Mesenchymal stem cell (in vitro differentiated cells and primary cell): ENCODE measurements at regions not wholly inside any gene's neighbourhood (a gene's known extent, or its start where the extent isn't known, plus 50 kb on each side); places are given as distances from the start of the nearest gene placed in this dataset.

Experiments
- DNase-seq: peaks from one replicate; pipeline ENCODE4 v3.0.0-alpha.2; 2013
- H2AFZ ChIP-seq: one replicate; pipeline ENCODE4 v1.6.1; 2013; ENCODE audit warnings: low read depth, mild to moderate bottlenecking, control low read depth, inconsistent platforms, low read length, moderate library complexity
- H2AK5ac ChIP-seq: 2 replicates; pipeline ENCODE4 v1.6.1; 2013; ENCODE audit warnings: low read length, moderate library complexity, mild to moderate bottlenecking, inconsistent platforms; ENCODE audit not compliant: severe bottlenecking
- H2BK120ac ChIP-seq: one replicate; pipeline ENCODE4 v1.6.1; 2013; ENCODE audit warnings: low read depth, mild to moderate bottlenecking, inconsistent platforms, low read length, moderate library complexity
- H2BK12ac ChIP-seq, 2 experiments: one replicate each; pipeline ENCODE4 v1.6.1; 2013; ENCODE audit warnings: inconsistent platforms in 2 of 2, low read length in 2 of 2, mild to moderate bottlenecking in 2 of 2, moderate library complexity in 2 of 2, control low read depth in 1 of 2
- H2BK15ac ChIP-seq: one replicate; pipeline ENCODE4 v1.6.1; 2013; ENCODE audit warnings: mild to moderate bottlenecking, low read depth, inconsistent platforms; ENCODE audit not compliant: poor library complexity, severe bottlenecking
- H2BK5ac ChIP-seq: 2 replicates; pipeline ENCODE4 v1.6.1; 2013; ENCODE audit warnings: low read depth, mild to moderate bottlenecking, low read length, control low read depth, inconsistent platforms; ENCODE audit not compliant: poor library complexity, severe bottlenecking
- H3K14ac ChIP-seq, 2 experiments: one replicate each; pipeline ENCODE4 v1.6.1; 2013; ENCODE audit warnings: inconsistent platforms in 2 of 2, low read length in 2 of 2, control low read depth in 1 of 2, mild to moderate bottlenecking in 1 of 2, moderate library complexity in 1 of 2
- H3K18ac ChIP-seq, 2 experiments: one replicate each; pipeline ENCODE4 v1.6.1; 2013; ENCODE audit warnings: inconsistent platforms in 2 of 2, low read length in 2 of 2, control low read depth in 1 of 2, low read depth in 1 of 2, mild to moderate bottlenecking in 1 of 2
- H3K23ac ChIP-seq, 2 experiments: one replicate each; pipeline ENCODE4 v1.6.1; 2013; ENCODE audit warnings: inconsistent platforms in 2 of 2, low read length in 2 of 2, mild to moderate bottlenecking in 2 of 2, moderate library complexity in 2 of 2, control low read depth in 1 of 2
- H3K27ac ChIP-seq: 2 replicates; pipeline ENCODE4 v1.5.1; 2013; ENCODE audit warnings: mild to moderate bottlenecking, moderate library complexity, low read length, control low read depth, inconsistent platforms; ENCODE audit not compliant: poor library complexity, severe bottlenecking
- H3K27me3 ChIP-seq, 2 experiments: 2 replicates each; pipeline versions ENCODE4 v1.6.1 to v1.7.0; 2013; ENCODE audit warnings: low read length in 2 of 2, mild to moderate bottlenecking in 2 of 2, moderate library complexity in 2 of 2, control low read depth in 1 of 2, inconsistent platforms in 1 of 2; ENCODE audit not compliant: control insufficient read depth in 1 of 2, insufficient read depth in 1 of 2
- H3K36me3 ChIP-seq, 2 experiments: 2 replicates each; pipeline versions ENCODE4 v1.6.1 to v1.7.0; 2013; ENCODE audit warnings: low read length in 2 of 2, control low read depth in 1 of 2, inconsistent platforms in 1 of 2, low read depth in 1 of 2, mild to moderate bottlenecking in 1 of 2; ENCODE audit not compliant: insufficient read depth in 2 of 2, control insufficient read depth in 1 of 2
- H3K4ac ChIP-seq, 2 experiments: one replicate each; pipeline ENCODE4 v1.6.1; 2013; ENCODE audit warnings: inconsistent platforms in 2 of 2, low read length in 2 of 2, mild to moderate bottlenecking in 2 of 2, moderate library complexity in 2 of 2, control low read depth in 1 of 2, low read depth in 1 of 2
- H3K4me1 ChIP-seq: 2 replicates; pipeline ENCODE4 v1.6.1; 2013; ENCODE audit warnings: low read depth, low read length, control low read depth; ENCODE audit not compliant: control insufficient read depth, insufficient read depth
- H3K4me2 ChIP-seq: 2 replicates; pipeline ENCODE4 v1.6.1; 2013; ENCODE audit warnings: low read length, mild to moderate bottlenecking, inconsistent platforms; ENCODE audit not compliant: poor library complexity, severe bottlenecking
- H3K4me3 ChIP-seq, 2 experiments: 2 replicates each; pipeline versions ENCODE4 v1.5.1 to v1.7.0; 2013; ENCODE audit warnings: low read length in 2 of 2, mild to moderate bottlenecking in 2 of 2, control low read depth in 1 of 2, low read depth in 1 of 2; ENCODE audit not compliant: insufficient read depth in 1 of 2
- H3K79me1 ChIP-seq: replicated peaks from 2 replicates; pipeline ENCODE4 v1.6.1; 2013; ENCODE audit warnings: mild to moderate bottlenecking, control low read depth, low read length, inconsistent platforms; ENCODE audit not compliant: poor library complexity, severe bottlenecking
- H3K9ac ChIP-seq: 2 replicates; pipeline ENCODE4 v1.7.0; 2013; ENCODE audit warnings: mild to moderate bottlenecking, low read length, moderate library complexity
- H3K9me3 ChIP-seq: 2 replicates; pipeline ENCODE4 v1.7.0; 2013; ENCODE audit warnings: mild to moderate bottlenecking, low read length; ENCODE audit not compliant: control insufficient read depth
- H4K8ac ChIP-seq: one replicate; pipeline ENCODE4 v1.6.1; 2013; ENCODE audit warnings: inconsistent platforms, mild to moderate bottlenecking, low read length, moderate library complexity
- H4K91ac ChIP-seq: one replicate; pipeline ENCODE4 v1.6.1; 2013; ENCODE audit warnings: mild to moderate bottlenecking, low read length, inconsistent platforms
- WGBS: methylation state at CpG from one replicate; pipeline ENCODE4 v1.1.7; 2013; ENCODE audit warnings: mixed read lengths; 5-methylcytosine and 5-hydroxymethylcytosine counted together

DNA sequence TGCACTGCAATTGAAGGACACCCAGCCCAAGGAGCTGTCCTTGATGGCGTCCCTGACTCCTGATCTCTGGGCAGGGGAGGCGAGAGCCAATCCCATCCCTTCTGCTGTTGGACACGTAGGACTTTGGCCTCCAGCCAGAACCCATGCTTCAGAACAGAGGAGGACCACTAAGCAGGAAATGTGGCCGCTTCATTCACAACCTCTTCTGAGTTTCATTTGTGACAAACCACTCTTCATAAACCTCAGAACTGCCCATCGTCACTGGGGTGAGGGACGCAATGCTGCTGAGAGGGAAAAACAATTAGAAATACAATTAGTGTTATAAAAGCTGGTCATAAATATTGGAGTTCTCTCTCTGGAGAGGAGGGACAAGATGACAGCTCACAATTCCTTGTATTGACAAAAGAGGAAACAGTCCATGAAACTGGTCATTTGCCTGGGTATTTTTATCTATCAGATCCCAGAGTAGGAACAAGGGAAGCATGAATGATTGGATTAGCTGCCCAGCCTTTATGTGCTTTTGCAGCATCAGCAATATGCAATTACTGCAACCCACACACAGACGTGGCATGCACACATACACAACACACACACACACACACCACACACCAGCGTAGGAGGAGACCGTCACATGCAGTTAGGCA lies 216.5 kb upstream of the CADM1 start:
- no peak for DNase-seq
- Histone ChIP-seq H3K9ac (no peak overlapping the region), H3K27me3 (peaks cover 27 to 28% of the 10 kb centered on the region in 2 experiments), H3K9me3 (no peaks in the 10 kb centered on the region), H3K36me3 (no peaks in the 10 kb centered on the region), H2BK15ac (no peak overlapping the region), H4K91ac (no peak overlapping the region), H3K4me3 (no peak overlapping the region), H2AFZ (no peak overlapping the region), H3K4ac (no peak overlapping the region), H3K4me1 (peaks cover 3% of the 10 kb centered on the region), H2AK5ac (no peak overlapping the region), H4K8ac (no peak overlapping the region), H3K79me1 (no peaks in the 10 kb centered on the region), H2BK5ac (no peak overlapping the region), H3K18ac (no peak overlapping the region), H2BK12ac (no peak overlapping the region), H3K4me2 (no peak overlapping the region), H2BK120ac (no peak overlapping the region), H3K27ac (no peak overlapping the region), H3K14ac (no peak overlapping the region), H3K23ac (no peak overlapping the region)
- 79% methylated on average over 7 of the region's 9 CpGs for WGBS

DNA sequence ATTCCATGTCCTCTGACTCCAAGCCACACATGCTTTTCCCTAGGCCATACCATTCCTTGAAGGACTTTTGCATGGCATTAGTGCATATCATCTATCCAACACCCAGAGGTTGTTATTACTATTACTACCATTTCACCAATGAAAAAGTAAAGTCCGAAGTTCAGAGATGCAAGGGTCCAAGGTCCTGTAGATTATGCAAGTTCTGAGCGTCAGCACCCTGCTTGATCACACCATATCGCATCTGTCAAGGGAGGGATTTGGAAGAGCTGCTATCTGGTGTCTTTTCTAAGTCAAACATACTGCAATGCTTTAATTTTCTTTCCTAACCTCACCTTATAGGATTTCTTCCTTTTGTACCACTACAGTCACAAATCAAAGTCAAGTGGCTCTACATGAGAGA lies 214.7 kb upstream of the CADM1 start:
- H3K27me3 ChIP-seq = peaks cover 27 to 41% of the 10 kb centered on the region in 2 experiments
- H4K8ac ChIP-seq = no peak overlapping the region
- H3K79me1 ChIP-seq = no peaks in the 10 kb centered on the region
- H3K4me1 ChIP-seq = peaks cover 2% of the 10 kb centered on the region
- H3K9me3 ChIP-seq = no peaks in the 10 kb centered on the region
- WGBS = 77% methylated on average over 3 of the region's 3 CpGs
- H3K36me3 ChIP-seq = no peaks in the 10 kb centered on the region
- no peak overlapping the region for H2BK120ac ChIP-seq
- no peak overlapping the region for H3K23ac ChIP-seq
- H2AFZ ChIP-seq = no peak overlapping the region
- no peak overlapping the region for H3K4ac ChIP-seq
- H2BK12ac ChIP-seq = no peak overlapping the region
- no peak overlapping the region for H2BK15ac ChIP-seq
- no peak overlapping the region for H3K4me3 ChIP-seq
- H2AK5ac ChIP-seq = no peak overlapping the region
- H4K91ac ChIP-seq = no peak overlapping the region
- no peak overlapping the region for H3K18ac ChIP-seq
- no peak overlapping the region for H3K4me2 ChIP-seq
- H3K27ac ChIP-seq = no peak overlapping the region
- no peak for DNase-seq
- no peak overlapping the region for H3K14ac ChIP-seq
- H3K9ac ChIP-seq = no peak overlapping the region
- no peak overlapping the region for H2BK5ac ChIP-seq

DNA sequence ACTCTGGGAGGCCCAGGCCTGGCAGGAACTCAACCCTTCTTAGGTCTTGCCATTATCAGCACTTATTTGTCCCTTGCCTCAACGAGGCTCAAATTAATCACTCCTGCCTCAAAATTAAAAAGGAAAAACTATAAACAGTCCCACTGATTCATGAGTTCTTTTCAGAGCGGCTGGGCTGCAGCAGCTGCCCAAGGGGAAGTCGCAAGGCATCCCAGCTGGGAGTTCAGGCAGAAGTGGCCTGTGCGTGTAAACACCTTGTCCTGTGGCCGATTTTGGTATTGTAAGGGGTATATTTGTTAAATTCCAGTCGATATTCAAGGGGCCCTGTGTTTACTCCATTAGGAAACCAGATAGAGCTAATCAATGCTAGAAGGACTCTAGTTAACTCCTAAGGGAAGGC lies 213.9 kb upstream of the CADM1 start:
- H3K27me3 ChIP-seq = peaks cover 27 to 41% of the 10 kb centered on the region in 2 experiments
- DNase-seq = peak; percentile 13
- H2BK12ac ChIP-seq = no peak overlapping the region
- no peaks in the 10 kb centered on the region for H3K36me3 ChIP-seq
- H3K27ac ChIP-seq = no peak overlapping the region
- no peaks in the 10 kb centered on the region for H3K9me3 ChIP-seq
- no peak overlapping the region for H3K14ac ChIP-seq
- H3K23ac ChIP-seq = no peak overlapping the region
- peaks cover 2% of the 10 kb centered on the region for H3K4me1 ChIP-seq
- no peaks in the 10 kb centered on the region for H3K79me1 ChIP-seq
- no peak overlapping the region for H4K8ac ChIP-seq
- 78% methylated on average over 5 of the region's 6 CpGs for WGBS
- H2BK5ac ChIP-seq = no peak overlapping the region
- H4K91ac ChIP-seq = no peak overlapping the region
- H2AFZ ChIP-seq = no peak overlapping the region
- H3K4me2 ChIP-seq = no peak overlapping the region
- no peak overlapping the region for H3K4me3 ChIP-seq
- no peak overlapping the region for H2BK15ac ChIP-seq
- H3K9ac ChIP-seq = no peak overlapping the region
- H2BK120ac ChIP-seq = no peak overlapping the region
- H2AK5ac ChIP-seq = no peak overlapping the region
- H3K18ac ChIP-seq = no peak overlapping the region
- H3K4ac ChIP-seq = no peak overlapping the region

DNA sequence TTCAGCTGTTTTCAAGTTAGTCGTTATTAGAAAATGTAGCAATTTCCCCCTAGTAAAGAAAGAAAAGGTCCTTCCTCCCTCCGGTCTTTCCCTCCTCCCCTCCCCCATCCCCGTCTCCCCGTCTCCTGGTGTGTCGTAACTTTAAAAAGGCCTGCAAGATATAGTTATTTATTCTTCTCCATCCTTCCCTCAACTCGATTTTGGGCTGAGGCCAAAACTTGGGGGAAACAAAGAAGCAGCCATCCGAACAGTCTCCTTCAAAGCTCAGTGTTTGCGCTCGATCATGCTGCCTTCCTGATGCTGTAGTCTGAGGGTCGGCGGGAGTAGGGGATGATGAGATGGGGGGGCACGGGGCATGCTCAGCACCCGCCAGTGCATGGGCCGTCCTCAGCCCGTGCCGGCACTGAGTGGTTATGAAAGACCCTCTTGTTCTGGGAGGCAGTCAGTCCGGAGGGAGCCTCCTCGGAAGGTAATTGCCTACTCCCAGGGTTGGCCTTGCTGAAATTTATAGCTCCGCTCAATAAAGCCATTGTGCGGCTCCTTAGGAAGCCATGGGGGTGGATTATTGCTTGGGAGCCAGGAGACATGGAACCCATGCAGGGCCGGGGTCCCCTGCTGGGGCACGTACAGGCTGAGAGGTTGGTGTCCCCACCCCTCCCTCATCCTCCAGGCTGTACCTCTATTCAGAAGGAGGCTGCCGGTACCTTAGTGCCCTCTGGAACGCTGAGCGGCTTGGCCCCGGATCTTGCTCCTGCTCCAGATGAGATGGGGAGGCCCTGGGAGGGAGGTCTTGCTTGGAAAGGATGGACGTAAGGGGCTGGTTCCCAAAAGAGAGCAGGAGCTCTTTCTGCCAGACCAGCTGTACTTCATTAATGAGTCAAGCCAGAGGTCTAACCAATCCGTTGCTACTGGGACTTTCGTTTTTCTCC lies 212.7 kb upstream of the CADM1 start:
- peaks cover 2% of the 10 kb centered on the region for H3K4me1 ChIP-seq
- peaks cover 34 to 44% of the 10 kb centered on the region in 2 experiments for H3K27me3 ChIP-seq
- no peak overlapping the region for H3K23ac ChIP-seq
- no peak overlapping the region for H2AK5ac ChIP-seq
- H3K9ac ChIP-seq = no peak overlapping the region
- WGBS = 87% methylated on average over 27 of the region's 29 CpGs
- H3K4ac ChIP-seq = no peak overlapping the region
- H3K4me2 ChIP-seq = no peak overlapping the region
- no peak overlapping the region for H3K18ac ChIP-seq
- H4K8ac ChIP-seq = no peak overlapping the region
- H3K9me3 ChIP-seq = no peaks in the 10 kb centered on the region
- no peak overlapping the region for H3K27ac ChIP-seq
- H2BK120ac ChIP-seq = no peak overlapping the region
- H3K79me1 ChIP-seq = no peaks in the 10 kb centered on the region
- H2BK15ac ChIP-seq = no peak overlapping the region
- no peak overlapping the region for H2BK5ac ChIP-seq
- no peak overlapping the region for H3K14ac ChIP-seq
- H4K91ac ChIP-seq = no peak overlapping the region
- H2AFZ ChIP-seq = no peak overlapping the region
- H3K36me3 ChIP-seq = no peaks in the 10 kb centered on the region
- no peak overlapping the region for H2BK12ac ChIP-seq
- no peak overlapping the region for H3K4me3 ChIP-seq
- DNase-seq = peak; percentile 46
